ENCODE measurements at regions not wholly inside any gene's neighbourhood (a gene's known extent, or its start where the extent isn't known, plus 50 kb on each side); places are given as distances from the start of the nearest gene placed in this dataset.
"Not testable (repeated sequence)": the region's sequence is repeated elsewhere in the genome, so short reads cannot be mapped to it uniquely, and the experiment has no call there.

- H3K4me1 ChIP-seq (ENCODE audit: control extremely low read depth in 1 of 4, control insufficient read depth in 4 of 4, insufficient read depth in 4 of 4, low read length in 3 of 4): peaks cover 34 to 59% (median 52%) of the 10 kb centered on the region in 4 experiments
- CTCF ChIA-PET: interaction anchor here (0.9 to 1.5 kb wide), 2 partner anchors 22 to 52 kb away, joined by 3 read pairs; no protein-coding TSS in a partner anchor
- 100% methylated on average over 2 of the region's 4 CpGs for WGBS (ENCODE audit: insufficient coverage)
- DNase-seq: no peak
- POLR2A ChIA-PET: no interaction called here
- H3K9me3 ChIP-seq (ENCODE audit: control extremely low read depth in 1 of 5, control insufficient read depth in 4 of 5, insufficient read depth in 2 of 5, low read depth in 1 of 5, low read length in 4 of 5): peaks cover 0 to 1% (median 0%) of the 10 kb centered on the region in 5 experiments
- H3K27ac ChIP-seq (ENCODE audit: insufficient read depth in 1 of 2, low read depth in 1 of 2, low read length in 2 of 2, poor library complexity in 1 of 2, severe bottlenecking in 2 of 2): no peak overlapping the region
- H3K27me3 ChIP-seq (replicated peaks in 2 of 5; ENCODE audit: control insufficient read depth in 4 of 5, insufficient read depth in 5 of 5, low read length in 4 of 5): no peaks in the 10 kb centered on the region
- H3K36me3 ChIP-seq (ENCODE audit: control insufficient read depth in 4 of 4, insufficient read depth in 4 of 4, low read length in 3 of 4): no peaks in the 10 kb centered on the region
- H3K4me3 ChIP-seq (ENCODE audit: control insufficient read depth in 1 of 7, extremely low read depth in 1 of 7, insufficient read depth in 4 of 7, low read depth in 2 of 7, low read length in 6 of 7): no peak overlapping the region
These were observed 211.9 kb upstream of the HNRNPA3 start for GRCh38 chr2:177000715-177001072.

- H3K36me3 ChIP-seq (ENCODE audit: control insufficient read depth in 4 of 4, insufficient read depth in 4 of 4, low read length in 3 of 4): no peaks in the 10 kb centered on the region
- 96% methylated on average over 2 of the region's 2 CpGs for WGBS (ENCODE audit: insufficient coverage)
- no peaks in the 10 kb centered on the region for H3K27me3 ChIP-seq (replicated peaks in 2 of 5; ENCODE audit: control insufficient read depth in 4 of 5, insufficient read depth in 5 of 5, low read length in 4 of 5)
- no peak overlapping the region for H3K4me3 ChIP-seq (ENCODE audit: control insufficient read depth in 1 of 7, extremely low read depth in 1 of 7, insufficient read depth in 4 of 7, low read depth in 2 of 7, low read length in 6 of 7)
- H3K9me3 ChIP-seq (ENCODE audit: control extremely low read depth in 1 of 5, control insufficient read depth in 4 of 5, insufficient read depth in 2 of 5, low read depth in 1 of 5, low read length in 4 of 5): peaks cover 0 to 6% (median 3%) of the 10 kb centered on the region in 5 experiments
- peaks cover 34 to 53% (median 46%) of the 10 kb centered on the region in 4 experiments for H3K4me1 ChIP-seq (ENCODE audit: control extremely low read depth in 1 of 4, control insufficient read depth in 4 of 4, insufficient read depth in 4 of 4, low read length in 3 of 4)
- H3K27ac ChIP-seq (ENCODE audit: insufficient read depth in 1 of 2, low read depth in 1 of 2, low read length in 2 of 2, poor library complexity in 1 of 2, severe bottlenecking in 2 of 2): no peak overlapping the region
- CTCF ChIA-PET: interaction anchor here (0.7 to 1.5 kb wide), 3 partner anchors 11 to 51 kb away, joined by 3 read pairs; no protein-coding TSS in a partner anchor
- POLR2A ChIA-PET: no interaction called here
- no peak for DNase-seq
These were observed 211.3 kb upstream of the HNRNPA3 start for GRCh38 chr2:177001334-177001733.

GRCh38 chr2:177002983-177003382 lies 209.6 kb upstream of the HNRNPA3 start:
- H3K4me1 ChIP-seq (ENCODE audit: control extremely low read depth in 1 of 4, control insufficient read depth in 4 of 4, insufficient read depth in 4 of 4, low read length in 3 of 4): peaks cover 26 to 36% (median 33%) of the 10 kb centered on the region in 4 experiments
- no peak overlapping the region for H3K27ac ChIP-seq (ENCODE audit: insufficient read depth in 1 of 2, low read depth in 1 of 2, low read length in 2 of 2, poor library complexity in 1 of 2, severe bottlenecking in 2 of 2)
- CTCF ChIA-PET: no interaction called here
- no peaks in the 10 kb centered on the region for H3K27me3 ChIP-seq (replicated peaks in 2 of 5; ENCODE audit: control insufficient read depth in 4 of 5, insufficient read depth in 5 of 5, low read length in 4 of 5)
- POLR2A ChIA-PET: no interaction called here
- H3K36me3 ChIP-seq (ENCODE audit: control insufficient read depth in 4 of 4, insufficient read depth in 4 of 4, low read length in 3 of 4): no peaks in the 10 kb centered on the region
- no peak overlapping the region for H3K4me3 ChIP-seq (ENCODE audit: control insufficient read depth in 1 of 7, extremely low read depth in 1 of 7, insufficient read depth in 4 of 7, low read depth in 2 of 7, low read length in 6 of 7)
- no peak for DNase-seq
- 100% methylated on average over 3 of the region's 3 CpGs for WGBS (ENCODE audit: insufficient coverage)
- peaks cover 0 to 6% (median 3%) of the 10 kb centered on the region in 5 experiments for H3K9me3 ChIP-seq (ENCODE audit: control extremely low read depth in 1 of 5, control insufficient read depth in 4 of 5, insufficient read depth in 2 of 5, low read depth in 1 of 5, low read length in 4 of 5)

DNA sequence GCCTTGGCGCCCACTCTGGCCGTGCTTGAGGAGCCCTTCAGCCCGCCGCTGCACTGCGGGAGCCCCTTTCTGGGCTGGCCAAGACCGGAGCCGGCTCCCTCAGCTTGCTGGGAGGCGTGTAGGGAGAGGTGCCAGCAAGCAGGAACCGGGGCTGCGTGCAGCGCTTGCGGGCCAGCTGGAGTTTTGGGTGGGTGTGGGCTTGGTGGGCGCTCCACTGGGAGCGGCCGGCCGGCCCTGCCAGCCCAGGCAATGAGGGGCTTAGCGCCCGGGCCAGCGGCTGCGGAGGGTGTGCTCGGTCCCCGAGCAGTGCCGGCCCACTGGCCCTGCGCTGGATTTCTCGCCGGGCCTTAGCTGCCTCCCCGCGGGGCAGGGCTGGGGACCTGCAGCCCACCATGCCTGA lies 204.9 kb upstream of the HNRNPA3 start:
- H3K4me3 ChIP-seq (ENCODE audit: control insufficient read depth in 1 of 7, extremely low read depth in 1 of 7, insufficient read depth in 4 of 7, low read depth in 2 of 7, low read length in 6 of 7); DNase-seq; H3K9me3 ChIP-seq (ENCODE audit: control extremely low read depth in 1 of 5, control insufficient read depth in 4 of 5, insufficient read depth in 2 of 5, low read depth in 1 of 5, low read length in 4 of 5); H3K27ac ChIP-seq (ENCODE audit: insufficient read depth in 1 of 2, low read depth in 1 of 2, low read length in 2 of 2, poor library complexity in 1 of 2, severe bottlenecking in 2 of 2); H3K27me3 ChIP-seq (replicated peaks in 2 of 5; ENCODE audit: control insufficient read depth in 4 of 5, insufficient read depth in 5 of 5, low read length in 4 of 5); H3K36me3 ChIP-seq (ENCODE audit: control insufficient read depth in 4 of 4, insufficient read depth in 4 of 4, low read length in 3 of 4); POLR2A ChIA-PET: not testable (repeated sequence)
- peaks cover 0 to 16% (median 8%) of the 10 kb centered on the region in 4 experiments for H3K4me1 ChIP-seq (ENCODE audit: control extremely low read depth in 1 of 4, control insufficient read depth in 4 of 4, insufficient read depth in 4 of 4, low read length in 3 of 4)
- CTCF ChIA-PET: interaction anchor here (1.4 kb wide), 1 partner anchor 15 kb away, joined by 5 read pairs; no protein-coding TSS in a partner anchor
- WGBS (ENCODE audit: insufficient coverage): 96% methylated on average over 28 of the region's 28 CpGs

- H3K27me3 ChIP-seq (replicated peaks in 2 of 5; ENCODE audit: control insufficient read depth in 4 of 5, insufficient read depth in 5 of 5, low read length in 4 of 5); POLR2A ChIA-PET; H3K36me3 ChIP-seq (ENCODE audit: control insufficient read depth in 4 of 4, insufficient read depth in 4 of 4, low read length in 3 of 4); H3K27ac ChIP-seq (ENCODE audit: insufficient read depth in 1 of 2, low read depth in 1 of 2, low read length in 2 of 2, poor library complexity in 1 of 2, severe bottlenecking in 2 of 2); H3K9me3 ChIP-seq (ENCODE audit: control extremely low read depth in 1 of 5, control insufficient read depth in 4 of 5, insufficient read depth in 2 of 5, low read depth in 1 of 5, low read length in 4 of 5): not testable (repeated sequence)
- Histone ChIP-seq H3K4me3 (ENCODE audit: control insufficient read depth in 1 of 7, extremely low read depth in 1 of 7, insufficient read depth in 4 of 7, low read depth in 2 of 7, low read length in 6 of 7) (peak overlapping the region in 2 of 7 experiments; percentile 13 to 54), H3K4me1 (ENCODE audit: control extremely low read depth in 1 of 4, control insufficient read depth in 4 of 4, insufficient read depth in 4 of 4, low read length in 3 of 4) (peaks cover 0 to 16% (median 8%) of the 10 kb centered on the region in 4 experiments)
- CTCF ChIA-PET: interaction anchor here (0.6 to 2.1 kb wide), 4 partner anchors 16 to 157 kb away, joined by 3 to 6 read pairs (median 4); no protein-coding TSS in a partner anchor
- 36% methylated on average over 5 of the region's 17 CpGs for WGBS (ENCODE audit: insufficient coverage)
- DNase-seq: peak in 2 of 3 donors; percentile 58 to 70
These were observed 203.9 kb upstream of the HNRNPA3 start for GRCh38 chr2:177008662-177009061.

DNA sequence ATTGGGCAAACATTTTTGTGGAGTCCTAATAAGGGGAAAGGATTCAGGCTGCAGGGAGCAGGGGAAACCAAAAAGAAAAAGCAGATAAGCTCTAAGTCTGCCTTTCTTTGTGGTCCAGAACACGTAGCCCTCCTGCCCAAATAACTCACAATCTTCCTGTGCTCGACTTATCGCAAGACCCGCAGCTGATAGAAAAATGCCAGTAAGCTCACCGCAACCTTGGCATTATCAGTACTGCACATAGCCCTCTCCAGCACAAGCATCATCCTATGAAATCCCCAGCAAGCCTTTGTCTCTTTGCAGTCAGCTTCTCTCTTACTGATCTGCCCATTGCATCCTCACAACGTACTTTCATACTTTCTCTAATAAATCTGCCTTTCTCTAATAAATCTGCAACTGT lies 202.4 kb upstream of the HNRNPA3 start:
- peak; percentile 52 to 86 (median 77) for DNase-seq
- Histone ChIP-seq H3K9me3 (ENCODE audit: control extremely low read depth in 1 of 5, control insufficient read depth in 4 of 5, insufficient read depth in 2 of 5, low read depth in 1 of 5, low read length in 4 of 5) (peaks cover 0 to 6% (median 3%) of the 10 kb centered on the region in 5 experiments), H3K27ac (ENCODE audit: insufficient read depth in 1 of 2, low read depth in 1 of 2, low read length in 2 of 2, poor library complexity in 1 of 2, severe bottlenecking in 2 of 2) (no peak overlapping the region), H3K4me3 (ENCODE audit: control insufficient read depth in 1 of 7, extremely low read depth in 1 of 7, insufficient read depth in 4 of 7, low read depth in 2 of 7, low read length in 6 of 7) (no peak overlapping the region), H3K36me3 (ENCODE audit: control insufficient read depth in 4 of 4, insufficient read depth in 4 of 4, low read length in 3 of 4) (no peaks in the 10 kb centered on the region), H3K27me3 (replicated peaks in 2 of 5; ENCODE audit: control insufficient read depth in 4 of 5, insufficient read depth in 5 of 5, low read length in 4 of 5) (no peaks in the 10 kb centered on the region), H3K4me1 (ENCODE audit: control extremely low read depth in 1 of 4, control insufficient read depth in 4 of 4, insufficient read depth in 4 of 4, low read length in 3 of 4) (peaks cover 0 to 18% (median 8%) of the 10 kb centered on the region in 4 experiments)
- ChIA-PET POLR2A (no interaction called here), CTCF (interaction anchor here (2.1 kb wide), 1 partner anchor 33 kb away, joined by 6 read pairs; no protein-coding TSS in a partner anchor)
- WGBS (ENCODE audit: insufficient coverage): 66% methylated on average over 6 of the region's 6 CpGs

GRCh38 chr2:177010861-177011260 lies 201.7 kb upstream of the HNRNPA3 start:
- Histone ChIP-seq H3K4me1 (ENCODE audit: control extremely low read depth in 1 of 4, control insufficient read depth in 4 of 4, insufficient read depth in 4 of 4, low read length in 3 of 4) (peaks cover 0 to 25% (median 11%) of the 10 kb centered on the region in 4 experiments), H3K27me3 (replicated peaks in 2 of 5; ENCODE audit: control insufficient read depth in 4 of 5, insufficient read depth in 5 of 5, low read length in 4 of 5) (no peaks in the 10 kb centered on the region), H3K27ac (ENCODE audit: insufficient read depth in 1 of 2, low read depth in 1 of 2, low read length in 2 of 2, poor library complexity in 1 of 2, severe bottlenecking in 2 of 2) (no peak overlapping the region), H3K36me3 (ENCODE audit: control insufficient read depth in 4 of 4, insufficient read depth in 4 of 4, low read length in 3 of 4) (no peaks in the 10 kb centered on the region), H3K4me3 (ENCODE audit: control insufficient read depth in 1 of 7, extremely low read depth in 1 of 7, insufficient read depth in 4 of 7, low read depth in 2 of 7, low read length in 6 of 7) (no peak overlapping the region), H3K9me3 (ENCODE audit: control extremely low read depth in 1 of 5, control insufficient read depth in 4 of 5, insufficient read depth in 2 of 5, low read depth in 1 of 5, low read length in 4 of 5) (peaks cover 0 to 4% (median under 1%) of the 10 kb centered on the region in 5 experiments)
- ChIA-PET POLR2A (no interaction called here), CTCF (interaction anchor here (0.5 kb wide), 1 partner anchor 1530 kb away, joined by 3 read pairs; no protein-coding TSS in a partner anchor)
- DNase-seq: peak in 1 of 3 donors; percentile 27
- no CpG with 5 or more reads among the region's 1 CpG for WGBS (ENCODE audit: insufficient coverage)
